GM21717 (cell line): ENCODE measurements at regions not wholly inside any gene's neighbourhood (a gene's known extent, or its start where the extent isn't known, plus 50 kb on each side); places are given as distances from the start of the nearest gene placed in this dataset.
"Not testable (repeated sequence)": the region's sequence is repeated elsewhere in the genome, so short reads cannot be mapped to it uniquely, and the experiment has no call there.

ENCODE experiments used
- ATAC-seq: cut with Tn5 transposase; IDR thresholded peaks from one replicate; pipeline ENCODE4 v1.9.1; 2021; ENCODE audit warnings: mild to moderate bottlenecking, moderate library complexity; ENCODE audit not compliant: unreplicated experiment

DNA sequence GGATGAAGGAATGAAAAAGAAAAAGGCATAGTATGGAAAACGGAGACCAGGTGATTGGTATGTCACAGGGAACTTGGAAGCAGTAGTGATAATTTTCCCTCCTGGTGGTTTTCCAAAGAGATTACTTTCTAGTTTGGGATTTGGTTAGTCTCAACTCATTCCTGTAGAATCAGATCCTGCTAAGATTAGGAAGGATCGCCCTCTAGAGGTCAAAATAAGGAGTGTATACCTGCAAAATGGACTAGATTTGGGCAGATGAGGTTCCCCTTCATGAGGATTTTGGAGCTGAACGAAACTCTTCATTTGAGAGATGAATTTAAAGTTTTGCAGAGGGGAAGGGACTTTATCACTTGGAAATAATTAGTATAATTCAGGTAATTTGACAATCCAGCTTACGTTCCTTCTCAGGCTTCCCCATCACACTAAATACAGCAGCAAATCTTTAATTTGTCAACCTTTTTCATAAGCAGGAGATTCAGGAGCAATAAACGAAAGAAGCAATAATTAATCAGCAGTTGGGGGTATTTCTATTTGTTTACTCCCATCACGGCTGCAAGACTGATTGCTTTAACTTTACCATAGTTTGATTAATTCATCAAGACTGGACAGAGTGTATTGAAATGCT, 65.2 kb downstream of the CCDC195 start:
- peak; percentile 69 for ATAC-seq

DNA sequence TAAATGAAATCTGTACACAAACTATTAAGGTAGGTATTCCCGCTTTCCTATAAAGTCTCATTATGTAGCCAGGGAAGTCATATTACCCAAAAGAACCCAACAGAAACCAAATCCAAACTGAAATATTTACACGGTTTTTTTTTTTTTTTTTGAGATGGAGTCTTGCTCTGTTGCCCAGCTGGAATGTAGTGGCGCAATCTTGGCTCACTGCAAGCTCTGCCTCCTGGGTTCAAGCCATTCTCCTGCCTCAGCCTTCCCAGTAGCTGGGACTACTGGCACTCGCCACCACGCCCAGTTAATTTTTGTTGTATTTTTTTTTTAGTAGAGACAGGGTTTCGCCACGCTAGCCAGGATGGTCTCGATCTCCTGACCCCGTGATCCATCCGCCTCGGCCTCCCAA, 62.5 kb upstream of the CUL3 start:
- ATAC-seq: not testable (repeated sequence)

DNA sequence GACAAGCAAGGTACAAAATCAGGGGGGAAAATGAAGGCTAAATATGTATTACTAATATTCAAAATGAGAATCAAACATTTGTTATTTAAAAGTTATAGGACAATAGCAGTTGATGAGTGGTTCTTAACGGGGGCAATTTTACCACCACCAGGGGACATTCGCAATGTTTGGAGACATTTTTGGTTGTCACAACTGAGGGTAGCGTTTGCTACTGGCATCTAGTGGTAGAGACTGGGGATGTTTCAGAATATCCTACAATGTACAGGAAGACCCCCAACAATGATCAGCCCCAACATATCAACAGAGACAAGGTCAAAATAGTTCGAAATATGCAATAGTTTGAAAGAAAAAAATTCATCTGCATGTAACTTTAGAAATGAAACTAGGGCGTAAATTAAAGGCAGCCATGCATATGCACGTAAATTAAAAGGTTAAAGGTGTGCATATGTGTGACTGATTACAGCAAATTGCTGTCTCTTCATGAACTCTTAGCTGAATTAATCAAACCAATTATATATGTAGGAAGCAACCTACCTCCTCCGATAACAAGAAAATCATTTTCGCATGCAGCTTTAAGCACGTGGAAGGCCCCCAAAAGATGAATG, 61.2 kb upstream of the CUL3 start:
- peak; percentile 51 for ATAC-seq

DNA sequence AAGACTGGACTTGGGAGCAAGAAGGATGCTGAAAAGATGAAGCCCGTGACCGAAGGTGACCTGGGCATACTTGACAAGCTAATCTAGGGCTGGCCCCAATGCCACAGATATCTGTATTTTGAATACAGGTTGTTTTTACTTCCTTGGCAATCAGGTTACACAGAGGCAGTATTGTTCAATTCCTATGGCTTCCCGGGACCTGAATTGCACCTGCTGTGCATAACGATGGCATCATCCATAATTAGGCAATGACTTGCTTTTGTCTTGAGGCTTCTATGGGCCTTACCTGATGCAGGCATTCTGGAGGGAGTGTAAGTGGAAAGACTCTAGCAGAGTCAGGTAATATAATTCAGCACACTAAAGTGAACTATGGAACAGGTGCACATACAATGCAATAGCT, 60.6 kb upstream of the CUL3 start:
- ATAC-seq: no peak

DNA sequence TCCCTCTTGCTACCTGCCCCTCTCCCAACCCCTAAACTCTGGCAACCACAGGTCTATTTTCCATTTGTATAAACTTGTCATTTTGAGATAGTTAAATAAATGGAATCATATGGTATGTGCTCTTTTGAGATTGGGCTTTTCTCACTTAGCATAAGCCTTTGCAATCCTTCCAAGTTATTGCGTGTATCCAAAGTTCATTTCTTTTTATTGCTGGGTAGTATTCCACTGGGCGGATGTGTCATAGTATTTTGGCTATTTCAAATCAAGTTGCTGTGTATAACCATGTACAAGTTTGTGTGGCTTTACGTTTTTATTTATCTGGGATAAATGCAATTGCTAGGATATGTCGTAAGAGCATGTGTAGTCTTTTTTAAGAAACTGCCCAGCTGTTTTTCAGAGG, 55.5 kb upstream of the CUL3 start:
- no peak for ATAC-seq

DNA sequence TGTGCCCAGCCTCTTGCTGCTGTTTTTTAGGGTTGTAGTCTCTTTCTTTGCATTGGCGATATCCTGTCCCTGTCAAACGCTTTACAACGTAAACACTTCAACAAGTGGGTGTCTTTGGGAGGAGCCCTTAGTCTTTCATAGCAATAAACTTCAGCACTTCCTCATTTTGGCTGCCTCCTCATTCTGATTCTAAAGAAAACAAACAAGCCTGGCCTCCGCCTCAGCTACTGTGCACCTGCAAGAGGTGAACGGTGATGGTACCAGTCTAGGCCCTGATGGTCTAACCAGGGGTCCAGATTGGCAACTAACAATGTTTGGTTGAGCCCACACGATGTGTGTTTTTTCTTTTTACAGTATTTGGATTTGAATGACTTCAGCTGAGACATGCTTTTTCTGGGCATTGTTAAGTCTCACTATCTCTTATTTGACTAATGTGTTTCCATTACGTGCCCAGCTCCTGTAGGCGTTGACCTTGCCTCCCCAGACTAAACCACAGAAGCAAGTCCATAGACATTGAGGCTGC, 53.2 kb upstream of the CUL3 start:
- ATAC-seq: peak; percentile 92
